ENCODE measurements at regions not wholly inside any gene's neighbourhood (a gene's known extent, or its start where the extent isn't known, plus 50 kb on each side); places are given as distances from the start of the nearest gene placed in this dataset.

GRCh38 chr5:37899037-37899436, 59.2 kb upstream of the GDNF start:
- no peak overlapping the region for H3K4me3 ChIP-seq
- ATAC-seq (replicated peaks in 6 of 8) = no peak
- in situ Hi-C loops (cut with MboI; ENCODE audit: low pct_unique_long_range_greater_than_20kb in 2 of 9, low sequenced_read_pairs in 9 of 9, unreplicated experiment in 9 of 9) = no loop called here
- 100% methylated on average over 1 of the region's 1 CpG; no CpG with 5 or more reads in 9 of the 10 experiments for WGBS, 10 experiments
- no peaks in the 10 kb centered on the region for H3K4me1 ChIP-seq (replicated peaks in 1 of 2)
- no peak overlapping the region for H3K27ac ChIP-seq

GRCh38 chr5:37896159-37896558, 56.3 kb upstream of the GDNF start:
- no peak for ATAC-seq (replicated peaks in 6 of 8)
- 60 to 100% (median 77%) methylated on average over 1 to 4 of the region's 4 CpGs; no CpG with 5 or more reads in 3 of the 10 experiments for WGBS, 10 experiments
- H3K4me1 ChIP-seq (replicated peaks in 1 of 2) = no peaks in the 10 kb centered on the region
- in situ Hi-C loops (cut with MboI; ENCODE audit: low pct_unique_long_range_greater_than_20kb in 2 of 9, low sequenced_read_pairs in 9 of 9, unreplicated experiment in 9 of 9) = no loop called here
- no peak overlapping the region for H3K4me3 ChIP-seq
- no peak overlapping the region for H3K27ac ChIP-seq

- no peak overlapping the region for H3K4me3 ChIP-seq
These were observed 53.7 kb upstream of the GDNF start for GRCh38 chr5:37893434-37894134.

GRCh38 chr5:37892586-37892985, 52.7 kb upstream of the GDNF start:
- WGBS, 10 experiments = 0 to 78% (median 40%) methylated on average over 1 of the region's 1 CpG; no CpG with 5 or more reads in 4 of the 10 experiments
- H3K4me1 ChIP-seq (replicated peaks in 1 of 2) = no peaks in the 10 kb centered on the region
- no peak for ATAC-seq (replicated peaks in 6 of 8)
- no peak overlapping the region for H3K27ac ChIP-seq
- in situ Hi-C loops (cut with MboI; ENCODE audit: low pct_unique_long_range_greater_than_20kb in 2 of 9, low sequenced_read_pairs in 9 of 9, unreplicated experiment in 9 of 9) = no loop called here
- no peak overlapping the region for H3K4me3 ChIP-seq

More at GRCh38 chr5:37893434-37894134, 53.7 kb upstream of the GDNF start:
- in situ Hi-C loops (cut with MboI; ENCODE audit: low pct_unique_long_range_greater_than_20kb in 2 of 9, low sequenced_read_pairs in 9 of 9, unreplicated experiment in 9 of 9) = no loop called here
- Histone ChIP-seq H3K27ac (no peak overlapping the region), H3K4me1 (replicated peaks in 1 of 2) (no peaks in the 10 kb centered on the region)
- ATAC-seq (replicated peaks in 6 of 8) = no peak
- WGBS, 10 experiments = 8 to 100% (median 63%) methylated on average over 1 to 3 of the region's 3 CpGs

DNA sequence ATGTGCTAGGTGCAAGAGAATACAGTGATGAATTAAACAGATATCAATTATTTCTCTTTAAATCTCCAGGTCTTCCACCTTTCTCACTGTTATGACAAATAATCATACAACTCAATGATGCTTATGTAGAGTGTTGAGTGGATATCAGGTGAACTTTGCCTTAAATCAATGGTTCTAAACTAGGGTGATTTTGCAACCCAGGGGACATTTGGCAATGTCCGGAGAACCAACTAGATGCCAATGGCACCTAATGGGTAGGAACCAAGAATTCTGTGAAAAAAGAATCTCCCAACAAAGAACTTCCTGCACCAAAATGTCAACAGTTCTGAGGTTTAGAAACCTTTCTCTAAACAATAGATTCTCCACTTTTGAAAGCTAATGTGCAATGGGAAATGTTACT, 52.0 kb upstream of the GDNF start:
- WGBS, 10 experiments = 86 to 100% (median 94%) methylated on average over 1 of the region's 1 CpG; no CpG with 5 or more reads in 4 of the 10 experiments
- in situ Hi-C loops (cut with MboI; ENCODE audit: low pct_unique_long_range_greater_than_20kb in 2 of 9, low sequenced_read_pairs in 9 of 9, unreplicated experiment in 9 of 9) = no loop called here
- no peaks in the 10 kb centered on the region for H3K4me1 ChIP-seq (replicated peaks in 1 of 2)
- no peak overlapping the region for H3K4me3 ChIP-seq
- H3K27ac ChIP-seq = no peak overlapping the region
- ATAC-seq (replicated peaks in 6 of 8) = no peak

GRCh38 chr5:37889612-37890317, 49.9 kb upstream of the GDNF start:
- H3K4me1 ChIP-seq (replicated peaks in 1 of 2) = no peaks in the 10 kb centered on the region
- H3K27ac ChIP-seq = no peak overlapping the region
- in situ Hi-C loops (cut with MboI; ENCODE audit: low pct_unique_long_range_greater_than_20kb in 2 of 9, low sequenced_read_pairs in 9 of 9, unreplicated experiment in 9 of 9) = no loop called here
- 10 to 83% (median 66%) methylated on average over 1 to 5 of the region's 8 CpGs; no CpG with 5 or more reads in 2 of the 10 experiments for WGBS, 10 experiments
- H3K4me3 ChIP-seq = no peak overlapping the region
- peak in 3 of 8 experiments; percentile 73 to 78 (median 75) for ATAC-seq (replicated peaks in 6 of 8)
